ENCODE measurements at regions not wholly inside any gene's neighbourhood (a gene's known extent, or its start where the extent isn't known, plus 50 kb on each side); places are given as distances from the start of the nearest gene placed in this dataset.
"Not testable (repeated sequence)": the region's sequence is repeated elsewhere in the genome, so short reads cannot be mapped to it uniquely, and the experiment has no call there.

- Histone ChIP-seq H3K9ac (ENCODE audit: low read depth, low read length) (no peak overlapping the region), H3K36me3 (ENCODE audit: control insufficient read depth, insufficient read depth, low read length) (no peaks in the 10 kb centered on the region), H3K27me3 (ENCODE audit: control insufficient read depth, insufficient read depth, low read length) (no peaks in the 10 kb centered on the region), H3K9me3 (ENCODE audit: control insufficient read depth, insufficient read depth, low read length) (no peaks in the 10 kb centered on the region; the same call in 1 of the 2 replicates), H3K27ac (ENCODE audit: low read depth, low read length) (no peak overlapping the region), H3K4me1 (ENCODE audit: control insufficient read depth, insufficient read depth, low read length) (no peaks in the 10 kb centered on the region), H3K4me3 (ENCODE audit: low read depth, low read length) (no peak overlapping the region)
These were observed 95.1 kb downstream of the ASB1 start for GRCh38 chr2:238521870-238522269.

GRCh38 chr2:238523158-238524110 lies 96.7 kb downstream of the ASB1 start:
- Histone ChIP-seq H3K4me3 (ENCODE audit: low read depth, low read length) (no peak overlapping the region), H3K27ac (ENCODE audit: low read depth, low read length) (no peak overlapping the region), H3K9me3 (ENCODE audit: control insufficient read depth, insufficient read depth, low read length) (no peaks in the 10 kb centered on the region; the same call in 1 of the 2 replicates), H3K36me3 (ENCODE audit: control insufficient read depth, insufficient read depth, low read length) (no peaks in the 10 kb centered on the region), H3K4me1 (ENCODE audit: control insufficient read depth, insufficient read depth, low read length) (no peaks in the 10 kb centered on the region), H3K27me3 (ENCODE audit: control insufficient read depth, insufficient read depth, low read length) (no peaks in the 10 kb centered on the region), H3K9ac (ENCODE audit: low read depth, low read length) (no peak overlapping the region)

- Histone ChIP-seq H3K9me3 (ENCODE audit: control insufficient read depth, insufficient read depth, low read length) (no peaks in the 10 kb centered on the region; the same call in 1 of the 2 replicates), H3K9ac (ENCODE audit: low read depth, low read length) (no peak overlapping the region), H3K4me3 (ENCODE audit: low read depth, low read length) (no peak overlapping the region), H3K27ac (ENCODE audit: low read depth, low read length) (no peak overlapping the region), H3K36me3 (ENCODE audit: control insufficient read depth, insufficient read depth, low read length) (no peaks in the 10 kb centered on the region), H3K27me3 (ENCODE audit: control insufficient read depth, insufficient read depth, low read length) (no peaks in the 10 kb centered on the region), H3K4me1 (ENCODE audit: control insufficient read depth, insufficient read depth, low read length) (no peaks in the 10 kb centered on the region)
These were observed 97.8 kb downstream of the ASB1 start for GRCh38 chr2:238524426-238524983.

GRCh38 chr2:238525990-238526389 lies 99.3 kb downstream of the ASB1 start:
- Histone ChIP-seq H3K4me1 (ENCODE audit: control insufficient read depth, insufficient read depth, low read length) (no peaks in the 10 kb centered on the region), H3K4me3 (ENCODE audit: low read depth, low read length) (no peak overlapping the region), H3K36me3 (ENCODE audit: control insufficient read depth, insufficient read depth, low read length) (no peaks in the 10 kb centered on the region), H3K27ac (ENCODE audit: low read depth, low read length) (no peak overlapping the region), H3K27me3 (ENCODE audit: control insufficient read depth, insufficient read depth, low read length) (no peaks in the 10 kb centered on the region), H3K9me3 (ENCODE audit: control insufficient read depth, insufficient read depth, low read length) (peaks cover 2% of the 10 kb centered on the region; the same call in 1 of the 2 replicates), H3K9ac (ENCODE audit: low read depth, low read length) (no peak overlapping the region)

GRCh38 chr2:238527565-238527964 lies 100.8 kb downstream of the ASB1 start:
- Histone ChIP-seq H3K4me1 (ENCODE audit: control insufficient read depth, insufficient read depth, low read length) (no peaks in the 10 kb centered on the region), H3K36me3 (ENCODE audit: control insufficient read depth, insufficient read depth, low read length) (no peaks in the 10 kb centered on the region), H3K27me3 (ENCODE audit: control insufficient read depth, insufficient read depth, low read length) (no peaks in the 10 kb centered on the region), H3K9me3 (ENCODE audit: control insufficient read depth, insufficient read depth, low read length) (peaks cover 12% of the 10 kb centered on the region), H3K27ac (ENCODE audit: low read depth, low read length) (no peak overlapping the region), H3K4me3 (ENCODE audit: low read depth, low read length) (no peak overlapping the region), H3K9ac (ENCODE audit: low read depth, low read length) (no peak overlapping the region)

- Histone ChIP-seq H3K4me1 (ENCODE audit: control insufficient read depth, insufficient read depth, low read length) (no peaks in the 10 kb centered on the region), H3K9ac (ENCODE audit: low read depth, low read length) (no peak overlapping the region), H3K36me3 (ENCODE audit: control insufficient read depth, insufficient read depth, low read length) (no peaks in the 10 kb centered on the region), H3K27me3 (ENCODE audit: control insufficient read depth, insufficient read depth, low read length) (no peaks in the 10 kb centered on the region), H3K9me3 (ENCODE audit: control insufficient read depth, insufficient read depth, low read length) (peaks cover 17% of the 10 kb centered on the region), H3K4me3 (ENCODE audit: low read depth, low read length) (no peak overlapping the region), H3K27ac (ENCODE audit: low read depth, low read length) (no peak overlapping the region)
These were observed 102.4 kb downstream of the ASB1 start for GRCh38 chr2:238528953-238529781.

GRCh38 chr2:238531017-238531645 lies 104.4 kb downstream of the ASB1 start:
- not testable (repeated sequence) for H3K4me1 ChIP-seq (ENCODE audit: control insufficient read depth, insufficient read depth, low read length); H3K27me3 ChIP-seq (ENCODE audit: control insufficient read depth, insufficient read depth, low read length); H3K9ac ChIP-seq (ENCODE audit: low read depth, low read length); H3K4me3 ChIP-seq (ENCODE audit: low read depth, low read length); H3K27ac ChIP-seq (ENCODE audit: low read depth, low read length); H3K36me3 ChIP-seq (ENCODE audit: control insufficient read depth, insufficient read depth, low read length)
- H3K9me3 ChIP-seq (ENCODE audit: control insufficient read depth, insufficient read depth, low read length) = peaks cover 27% of the 10 kb centered on the region

- H3K4me1 ChIP-seq (ENCODE audit: control insufficient read depth, insufficient read depth, low read length); H3K27ac ChIP-seq (ENCODE audit: low read depth, low read length); H3K27me3 ChIP-seq (ENCODE audit: control insufficient read depth, insufficient read depth, low read length): not testable (repeated sequence)
These were observed 117.0 kb downstream of the ASB1 start for GRCh38 chr2:238543732-238544131.

GRCh38 chr2:238548902-238549462 lies 122.3 kb downstream of the ASB1 start:
- Histone ChIP-seq H3K27me3 (ENCODE audit: control insufficient read depth, insufficient read depth, low read length) (no peaks in the 10 kb centered on the region), H3K4me3 (ENCODE audit: low read depth, low read length) (no peak overlapping the region), H3K27ac (ENCODE audit: low read depth, low read length) (no peak overlapping the region), H3K36me3 (ENCODE audit: control insufficient read depth, insufficient read depth, low read length) (no peaks in the 10 kb centered on the region), H3K9ac (ENCODE audit: low read depth, low read length) (no peak overlapping the region), H3K9me3 (ENCODE audit: control insufficient read depth, insufficient read depth, low read length) (peaks cover 36% of the 10 kb centered on the region), H3K4me1 (ENCODE audit: control insufficient read depth, insufficient read depth, low read length) (no peaks in the 10 kb centered on the region)

More at GRCh38 chr2:238543732-238544131, 117.0 kb downstream of the ASB1 start:
- not testable (repeated sequence) for H3K9ac ChIP-seq (ENCODE audit: low read depth, low read length); H3K4me3 ChIP-seq (ENCODE audit: low read depth, low read length); H3K36me3 ChIP-seq (ENCODE audit: control insufficient read depth, insufficient read depth, low read length)
- H3K9me3 ChIP-seq (ENCODE audit: control insufficient read depth, insufficient read depth, low read length) = peaks cover 44% of the 10 kb centered on the region

- H3K9ac ChIP-seq (ENCODE audit: low read depth, low read length) = no peak overlapping the region
- peaks cover 5% of the 10 kb centered on the region; the same call in 1 of the 2 replicates for H3K4me1 ChIP-seq (ENCODE audit: control insufficient read depth, insufficient read depth, low read length)
- no peak overlapping the region for H3K27ac ChIP-seq (ENCODE audit: low read depth, low read length)
- H3K9me3 ChIP-seq (ENCODE audit: control insufficient read depth, insufficient read depth, low read length) = peaks cover 32% of the 10 kb centered on the region
- no peaks in the 10 kb centered on the region for H3K36me3 ChIP-seq (ENCODE audit: control insufficient read depth, insufficient read depth, low read length)
- no peak overlapping the region for H3K4me3 ChIP-seq (ENCODE audit: low read depth, low read length)
- H3K27me3 ChIP-seq (ENCODE audit: control insufficient read depth, insufficient read depth, low read length) = no peaks in the 10 kb centered on the region
These were observed 123.1 kb downstream of the ASB1 start for GRCh38 chr2:238549866-238550265.

Data from HUES48 (cell line).